NB4 (cell line): ENCODE measurements at regions not wholly inside any gene's neighbourhood (a gene's known extent, or its start where the extent isn't known, plus 50 kb on each side); places are given as distances from the start of the nearest gene placed in this dataset.

Experiments
- DNase-seq: peaks from one replicate; pipeline ENCODE4 v3.0.0; 2010; ENCODE audit warnings: low read depth
- H3K4me3 ChIP-seq: one replicate; pipeline ENCODE4 v1.5.1; 2011; ENCODE audit warnings: mild to moderate bottlenecking, low read depth, low read length, moderate library complexity
- MYC ChIP-seq: IDR thresholded peaks from 2 replicates; pipeline ENCODE4 v1.6.1; 2011; ENCODE audit warnings: low read depth, low read length
- POLR2A ChIP-seq: IDR thresholded peaks from 2 replicates; pipeline ENCODE4 v1.6.1; 2011; ENCODE audit warnings: mild to moderate bottlenecking; ENCODE audit not compliant: insufficient read length; ENCODE audit errors: extremely low read depth
- TF ChIP-seq, protein P1 (sequence below): IDR thresholded peaks from 2 replicates; pipeline ENCODE4 v1.6.1; 2011; ENCODE audit warnings: low read depth, low read length
- TF ChIP-seq, protein P2 (sequence below): IDR thresholded peaks from one replicate; pipeline ENCODE4 v1.5.1; 2012; ENCODE audit warnings: low read depth, low read length

DNA sequence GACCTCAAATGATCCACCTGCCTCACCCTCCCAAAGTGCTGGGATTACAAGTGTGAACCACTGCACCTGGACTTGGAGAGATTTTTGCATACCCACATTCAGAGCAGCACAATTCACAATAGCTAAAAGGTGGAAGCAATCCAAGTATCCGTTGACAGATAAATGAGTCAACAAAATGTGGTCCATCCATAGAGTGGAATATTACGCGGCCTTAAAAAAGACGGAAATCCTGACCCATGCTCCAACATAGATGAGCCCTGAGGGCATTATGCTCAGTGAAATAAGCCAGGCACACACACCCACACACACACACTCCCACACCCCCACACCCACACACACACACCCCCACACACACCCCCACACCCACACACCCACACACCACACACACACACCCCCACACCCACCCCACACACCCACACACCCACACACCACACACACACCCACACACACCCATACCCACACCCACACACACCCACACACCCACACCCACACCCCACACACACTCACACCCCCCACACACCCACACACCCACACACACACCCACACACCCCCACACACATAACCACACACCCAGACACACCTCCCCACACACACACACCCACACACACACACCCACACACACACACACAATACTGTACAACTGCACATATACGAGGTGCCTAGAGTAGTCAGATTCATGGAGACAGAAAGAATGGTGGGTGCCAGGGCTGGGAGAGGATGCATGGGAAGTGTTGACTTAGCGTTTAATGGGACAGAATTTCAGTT, 124.7 kb downstream of the FOXL1 start:
- TF ChIP-seq, protein P1, sequence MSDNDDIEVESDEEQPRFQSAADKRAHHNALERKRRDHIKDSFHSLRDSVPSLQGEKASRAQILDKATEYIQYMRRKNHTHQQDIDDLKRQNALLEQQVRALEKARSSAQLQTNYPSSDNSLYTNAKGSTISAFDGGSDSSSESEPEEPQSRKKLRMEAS: no peak
- TF ChIP-seq, protein P2, sequence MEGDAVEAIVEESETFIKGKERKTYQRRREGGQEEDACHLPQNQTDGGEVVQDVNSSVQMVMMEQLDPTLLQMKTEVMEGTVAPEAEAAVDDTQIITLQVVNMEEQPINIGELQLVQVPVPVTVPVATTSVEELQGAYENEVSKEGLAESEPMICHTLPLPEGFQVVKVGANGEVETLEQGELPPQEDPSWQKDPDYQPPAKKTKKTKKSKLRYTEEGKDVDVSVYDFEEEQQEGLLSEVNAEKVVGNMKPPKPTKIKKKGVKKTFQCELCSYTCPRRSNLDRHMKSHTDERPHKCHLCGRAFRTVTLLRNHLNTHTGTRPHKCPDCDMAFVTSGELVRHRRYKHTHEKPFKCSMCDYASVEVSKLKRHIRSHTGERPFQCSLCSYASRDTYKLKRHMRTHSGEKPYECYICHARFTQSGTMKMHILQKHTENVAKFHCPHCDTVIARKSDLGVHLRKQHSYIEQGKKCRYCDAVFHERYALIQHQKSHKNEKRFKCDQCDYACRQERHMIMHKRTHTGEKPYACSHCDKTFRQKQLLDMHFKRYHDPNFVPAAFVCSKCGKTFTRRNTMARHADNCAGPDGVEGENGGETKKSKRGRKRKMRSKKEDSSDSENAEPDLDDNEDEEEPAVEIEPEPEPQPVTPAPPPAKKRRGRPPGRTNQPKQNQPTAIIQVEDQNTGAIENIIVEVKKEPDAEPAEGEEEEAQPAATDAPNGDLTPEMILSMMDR: no peak
- TF ChIP-seq POLR2A (no peak), MYC (no peak)
- no peak for DNase-seq
- H3K4me3 ChIP-seq: no peak overlapping the region

DNA sequence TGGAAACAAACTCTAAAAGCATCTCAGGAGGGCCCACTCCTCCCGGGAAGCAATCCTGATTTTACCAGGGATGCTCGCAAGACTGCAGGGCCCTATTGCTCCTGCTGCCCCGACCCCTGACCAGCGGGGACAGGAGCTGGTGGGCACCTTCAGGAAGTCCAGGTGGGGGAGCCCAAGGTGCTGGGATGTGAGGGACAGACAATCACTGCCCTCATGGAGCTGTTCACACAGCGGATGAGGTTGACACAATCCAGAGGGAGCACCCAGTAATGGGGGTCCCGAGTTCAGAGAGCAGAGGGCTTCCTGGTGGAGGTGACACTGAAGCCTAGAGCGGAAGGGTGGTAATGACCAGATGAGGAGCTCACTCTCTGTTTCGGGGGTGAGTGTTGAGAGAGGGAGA, 126.2 kb downstream of the FOXL1 start:
- TF ChIP-seq, protein P1: no peak
- TF ChIP-seq MYC: no peak
- no peak for TF ChIP-seq POLR2A
- TF ChIP-seq, protein P2: no peak
- no peak overlapping the region for H3K4me3 ChIP-seq

GRCh38 chr16:86706726-86707125, 128.4 kb downstream of the FOXL1 start:
- no peak for TF ChIP-seq MYC
- TF ChIP-seq, protein P1: no peak
- TF ChIP-seq, protein P2: no peak
- no peak for TF ChIP-seq POLR2A
- DNase-seq: no peak
- H3K4me3 ChIP-seq: no peak overlapping the region

More for the DNA sequence above, 126.2 kb downstream of the FOXL1 start:
- no peak for DNase-seq

GRCh38 chr16:86707171-86707570, 128.8 kb downstream of the FOXL1 start:
- H3K4me3 ChIP-seq: no peak overlapping the region
- no peak for TF ChIP-seq POLR2A
- TF ChIP-seq, protein P2: no peak
- TF ChIP-seq, protein P1: no peak
- no peak for DNase-seq

DNA sequence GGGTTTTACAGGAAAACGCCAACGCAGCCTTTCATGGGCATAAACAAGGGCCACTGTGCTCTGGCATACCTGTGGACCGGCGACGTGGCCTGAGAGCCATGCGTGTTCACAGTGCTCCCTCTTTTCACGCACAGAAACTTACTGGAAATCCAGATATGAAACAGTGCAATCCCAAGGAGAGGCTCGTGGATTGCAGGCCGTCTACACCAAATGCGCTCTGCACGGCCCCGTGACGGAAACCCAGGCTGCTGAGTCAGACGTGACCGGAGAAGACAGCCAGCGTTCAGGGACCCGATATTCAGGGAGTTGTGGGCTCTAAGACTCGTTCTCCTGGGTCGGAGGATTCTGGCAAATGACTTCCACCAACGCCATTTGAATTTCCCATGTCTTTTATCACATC, 129.2 kb downstream of the FOXL1 start:
- H3K4me3 ChIP-seq: no peak overlapping the region
- no peak for DNase-seq
- TF ChIP-seq POLR2A: no peak
- TF ChIP-seq MYC: no peak
- TF ChIP-seq, protein P2: no peak
- TF ChIP-seq, protein P1: no peak

- no peak overlapping the region for H3K4me3 ChIP-seq
- TF ChIP-seq, protein P1: no peak
- TF ChIP-seq, protein P2: no peak
- TF ChIP-seq POLR2A (no peak), MYC (no peak)
- DNase-seq: no peak
Measured at GRCh38 chr16:86708431-86708830, 130.1 kb downstream of the FOXL1 start.
